Endometrium (tissue), 2 donors: ENCODE measurements at regions not wholly inside any gene's neighbourhood (a gene's known extent, or its start where the extent isn't known, plus 50 kb on each side); places are given as distances from the start of the nearest gene placed in this dataset.

Experiments
- FAIRE-seq: peaks from 2 replicates; lab custom pipeline; 2012; peaks lifted over from hg19 to GRCh38; lab: Jason Lieb, UNC
- donor health status: control.
- donor health status: control.

- no peak for FAIRE-seq
These were observed 75.6 kb upstream of the CIBAR2 start for GRCh38 chr16:85187886-85188285.

- peak; percentile 74 for FAIRE-seq
These were observed 76.8 kb upstream of the CIBAR2 start for GRCh38 chr16:85188822-85189672.

- no peak for FAIRE-seq
These were observed 78.3 kb upstream of the CIBAR2 start for GRCh38 chr16:85190572-85190971.

GRCh38 chr16:85191341-85191965 is 79.2 kb upstream of the CIBAR2 start:
- FAIRE-seq: no peak

GRCh38 chr16:85192238-85193114 is 80.2 kb upstream of the CIBAR2 start:
- FAIRE-seq: no peak

- no peak for FAIRE-seq
These were observed 80.8 kb upstream of the CIBAR2 start for GRCh38 chr16:85193115-85193493.

- FAIRE-seq: no peak
These were observed 81.6 kb upstream of the CIBAR2 start for GRCh38 chr16:85193876-85194275.

- no peak for FAIRE-seq
These were observed 82.3 kb upstream of the CIBAR2 start for GRCh38 chr16:85194307-85195270.

GRCh38 chr16:85195271-85195647 is 83.0 kb upstream of the CIBAR2 start:
- FAIRE-seq: no peak

- no peak for FAIRE-seq
These were observed 83.9 kb upstream of the CIBAR2 start for GRCh38 chr16:85195900-85196772.

- no peak for FAIRE-seq
These were observed 84.7 kb upstream of the CIBAR2 start for GRCh38 chr16:85196976-85197375.

- no peak for FAIRE-seq
These were observed 85.6 kb upstream of the CIBAR2 start for GRCh38 chr16:85197611-85198566.

GRCh38 chr16:85199069-85199725 is 86.9 kb upstream of the CIBAR2 start:
- FAIRE-seq: no peak

- FAIRE-seq: no peak
These were observed 87.6 kb upstream of the CIBAR2 start for GRCh38 chr16:85199880-85200279.

- no peak for FAIRE-seq
These were observed 88.4 kb upstream of the CIBAR2 start for GRCh38 chr16:85200471-85201278.

- no peak for FAIRE-seq
These were observed 89.3 kb upstream of the CIBAR2 start for GRCh38 chr16:85201574-85201973.

- FAIRE-seq: no peak
These were observed 89.9 kb upstream of the CIBAR2 start for GRCh38 chr16:85202051-85202601.
